Astrocyte (in vitro differentiated cells and primary cell): ENCODE measurements at regions not wholly inside any gene's neighbourhood (a gene's known extent, or its start where the extent isn't known, plus 50 kb on each side); places are given as distances from the start of the nearest gene placed in this dataset.

ENCODE experiments used
- DNase-seq: peaks from one replicate; pipeline ENCODE4 v3.0.0-alpha.2; 2010; ENCODE audit warnings: low read depth
- FAIRE-seq: peaks from 2 replicates; lab custom pipeline; 2011; peaks lifted over from hg19 to GRCh38; lab: Jason Lieb, UNC
- H2AFZ ChIP-seq: 2 replicates; pipeline ENCODE4 v1.6.0; 2012; ENCODE audit warnings: low read depth, low read length, inconsistent platforms
- H3K27ac ChIP-seq: 2 replicates; pipeline ENCODE4 v1.5.1; 2011; ENCODE audit warnings: low read depth, low read length, inconsistent platforms
- H3K27me3 ChIP-seq: 2 replicates; pipeline ENCODE4 v1.6.0; 2011; ENCODE audit warnings: low read length, inconsistent platforms; ENCODE audit not compliant: insufficient read depth
- H3K36me3 ChIP-seq: 2 replicates; pipeline ENCODE4 v1.5.1; 2011; ENCODE audit warnings: low read length, inconsistent platforms; ENCODE audit not compliant: insufficient read depth
- H3K4me1 ChIP-seq: 2 replicates; pipeline ENCODE4 v1.5.1; 2011; ENCODE audit warnings: low read length, inconsistent platforms; ENCODE audit not compliant: insufficient read depth
- H3K4me2 ChIP-seq: 2 replicates; pipeline ENCODE4 v1.6.0; 2012; ENCODE audit warnings: low read length, inconsistent platforms
- H3K4me3 ChIP-seq: 2 replicates; pipeline ENCODE4 v1.5.1; 2011; ENCODE audit warnings: low read depth, mild to moderate bottlenecking, low read length, inconsistent platforms; ENCODE audit not compliant: insufficient read depth
- H3K79me2 ChIP-seq: 2 replicates; pipeline ENCODE4 v1.6.0; 2012; ENCODE audit warnings: mild to moderate bottlenecking, low read length, inconsistent platforms; ENCODE audit not compliant: insufficient read depth
- H3K9ac ChIP-seq: 2 replicates; pipeline ENCODE4 v1.6.0; 2012; ENCODE audit warnings: mild to moderate bottlenecking, low read length, inconsistent platforms
- H3K9me3 ChIP-seq: 2 replicates; pipeline ENCODE4 v1.5.1; 2012; ENCODE audit warnings: low read depth, mild to moderate bottlenecking, low read length, inconsistent platforms; ENCODE audit not compliant: insufficient read depth
- H4K20me1 ChIP-seq: 2 replicates; pipeline ENCODE4 v1.6.0; 2012; ENCODE audit warnings: low read length, inconsistent platforms; ENCODE audit not compliant: insufficient read depth
- H3K27ac Mint-ChIP-seq: one replicate; pipeline ENCODE4 v1.8.0; 2021; ENCODE audit warnings: mild to moderate bottlenecking, mixed read lengths; ENCODE audit not compliant: unreplicated experiment
- H3K27me3 Mint-ChIP-seq: one replicate; pipeline ENCODE4 v1.8.0; 2021; ENCODE audit warnings: low read depth, mixed read lengths; ENCODE audit not compliant: unreplicated experiment
- H3K36me3 Mint-ChIP-seq: one replicate; pipeline ENCODE4 v1.8.0; 2021; ENCODE audit warnings: low read depth, mixed read lengths; ENCODE audit not compliant: unreplicated experiment
- H3K4me1 Mint-ChIP-seq: one replicate; pipeline ENCODE4 v1.8.0; 2021; ENCODE audit warnings: low read depth, mixed read lengths; ENCODE audit not compliant: unreplicated experiment
- H3K4me3 Mint-ChIP-seq: one replicate; pipeline ENCODE4 v1.8.0; 2021; ENCODE audit warnings: mild to moderate bottlenecking, moderate library complexity, mixed read lengths; ENCODE audit not compliant: unreplicated experiment
- H3K9me3 Mint-ChIP-seq: one replicate; pipeline ENCODE4 v1.8.0; 2021; ENCODE audit warnings: mild to moderate bottlenecking, mixed read lengths; ENCODE audit not compliant: unreplicated experiment
- CTCF ChIP-seq: IDR thresholded peaks from 2 replicates; pipeline ENCODE4 v1.5.1; 2011; ENCODE audit warnings: low read depth, mild to moderate bottlenecking, inconsistent platforms, low read length, moderate library complexity; ENCODE audit not compliant: insufficient read depth
- EZH2 ChIP-seq: IDR thresholded peaks from 2 replicates; pipeline ENCODE4 v1.6.1; 2012; ENCODE audit warnings: mild to moderate bottlenecking, low read length, inconsistent platforms; ENCODE audit not compliant: insufficient read depth

GRCh38 chr22:48748860-48749554, 1078.7 kb downstream of the BRD1 start:
- H3K27ac Mint-ChIP-seq: no peak overlapping the region
- H3K79me2 ChIP-seq: no peaks in the 10 kb centered on the region
- DNase-seq (no peak), FAIRE-seq (no peak)
- no peaks in the 10 kb centered on the region for H3K9me3 Mint-ChIP-seq
- no peaks in the 10 kb centered on the region for H3K4me1 ChIP-seq
- no peak overlapping the region for H3K4me3 Mint-ChIP-seq
- H3K36me3 Mint-ChIP-seq: no peaks in the 10 kb centered on the region
- no peak overlapping the region for H2AFZ ChIP-seq
- no peak overlapping the region for H3K27ac ChIP-seq
- no peak for TF ChIP-seq EZH2
- TF ChIP-seq CTCF: no peak
- H3K27me3 ChIP-seq: no peaks in the 10 kb centered on the region
- no peaks in the 10 kb centered on the region for H4K20me1 ChIP-seq
- peaks cover 2% of the 10 kb centered on the region for H3K4me1 Mint-ChIP-seq
- H3K9ac ChIP-seq: no peak overlapping the region
- no peak overlapping the region for H3K4me3 ChIP-seq
- H3K36me3 ChIP-seq: no peaks in the 10 kb centered on the region
- H3K4me2 ChIP-seq: no peak overlapping the region
- no peaks in the 10 kb centered on the region for H3K9me3 ChIP-seq
- peaks cover 7% of the 10 kb centered on the region for H3K27me3 Mint-ChIP-seq

- DNase-seq (no peak), FAIRE-seq (no peak)
- Mint-ChIP-seq H3K4me3 (no peak overlapping the region), H3K9me3 (no peaks in the 10 kb centered on the region), H3K36me3 (no peaks in the 10 kb centered on the region), H3K4me1 (peaks cover 2% of the 10 kb centered on the region), H3K27me3 (peaks cover 2% of the 10 kb centered on the region), H3K27ac (no peak overlapping the region)
- no peak overlapping the region for H2AFZ ChIP-seq
- no peaks in the 10 kb centered on the region for H3K4me1 ChIP-seq
- H3K79me2 ChIP-seq: no peaks in the 10 kb centered on the region
- H3K36me3 ChIP-seq: no peaks in the 10 kb centered on the region
- H3K9ac ChIP-seq: no peak overlapping the region
- H3K9me3 ChIP-seq: no peaks in the 10 kb centered on the region
- H3K4me3 ChIP-seq: no peak overlapping the region
- H4K20me1 ChIP-seq: no peaks in the 10 kb centered on the region
- TF ChIP-seq EZH2: no peak
- TF ChIP-seq CTCF: no peak
- no peaks in the 10 kb centered on the region for H3K27me3 ChIP-seq
- H3K27ac ChIP-seq: no peak overlapping the region
- no peak overlapping the region for H3K4me2 ChIP-seq
Measured at GRCh38 chr22:48748113-48748859, 1079.4 kb downstream of the BRD1 start.
